Karpas-422 (cell line): ENCODE measurements at regions not wholly inside any gene's neighbourhood (a gene's known extent, or its start where the extent isn't known, plus 50 kb on each side); places are given as distances from the start of the nearest gene placed in this dataset.

Experiments used
- DNase-seq: peaks from one replicate; pipeline ENCODE4 v3.0.0-alpha.2; 2015
- H2AFZ ChIP-seq: fragments of 200-600 bp; sonication (generic); 2 replicates; pipeline ENCODE4 v1.6.1; 2014; ENCODE audit warnings: antibody characterized with exemption, low read length, mixed read lengths
- H3K27ac ChIP-seq: fragments of 200-600 bp; sonication (generic); 2 replicates; pipeline ENCODE4 v1.5.1; 2014; ENCODE audit warnings: mild to moderate bottlenecking, low read length, moderate library complexity
- H3K27me3 ChIP-seq: fragments of 200-600 bp; sonication (generic); 2 replicates; pipeline ENCODE4 v1.6.1; 2014; ENCODE audit warnings: low read length, mixed read lengths
- H3K36me3 ChIP-seq: fragments of 200-600 bp; sonication (generic); 2 replicates; pipeline ENCODE4 v1.6.1; 2014; ENCODE audit warnings: low read length, mixed read lengths; ENCODE audit not compliant: insufficient read depth
- H3K4me1 ChIP-seq: fragments of 200-600 bp; sonication (generic); 2 replicates; pipeline ENCODE4 v1.6.1; 2014; ENCODE audit warnings: mild to moderate bottlenecking, low read length, mixed read lengths
- H3K4me2 ChIP-seq: fragments of 200-600 bp; sonication (generic); 2 replicates; pipeline ENCODE4 v1.6.1; 2014; ENCODE audit warnings: low read length, low read depth, mild to moderate bottlenecking; ENCODE audit not compliant: poor library complexity, severe bottlenecking
- H3K4me3 ChIP-seq: fragments of 200-600 bp; sonication (generic); 2 replicates; pipeline ENCODE4 v1.5.1; 2014; ENCODE audit warnings: mild to moderate bottlenecking, antibody characterized with exemption, low read length, mixed read lengths
- H3K79me2 ChIP-seq: fragments of 200-600 bp; sonication (generic); 2 replicates; pipeline ENCODE4 v1.6.1; 2014; ENCODE audit warnings: mild to moderate bottlenecking, low read length, mixed read lengths
- H3K9ac ChIP-seq: fragments of 200-600 bp; sonication (generic); 2 replicates; pipeline ENCODE4 v1.6.0; 2014; ENCODE audit warnings: low read length
- H3K9me2 ChIP-seq: fragments of 200-600 bp; sonication (generic), shearing (Covaris generic); replicated peaks from 2 replicates; pipeline ENCODE4 v1.6.0; 2014; ENCODE audit warnings: mild to moderate bottlenecking, low read length, moderate library complexity; ENCODE audit not compliant: insufficient read depth
- H3K9me3 ChIP-seq: fragments of 300-700, 200-600 bp; sonication (generic); 2 replicates; pipeline ENCODE4 v1.6.1; 2014; ENCODE audit warnings: low read length, mixed read lengths
- H4K20me1 ChIP-seq: fragments of 200-600 bp; sonication (generic); 2 replicates; pipeline ENCODE4 v1.6.1; 2014; ENCODE audit warnings: mild to moderate bottlenecking, antibody characterized with exemption, low read length, low read depth; ENCODE audit not compliant: insufficient read depth

- H2AFZ ChIP-seq = no peak overlapping the region
- no peaks in the 10 kb centered on the region for H3K27me3 ChIP-seq
- no peak overlapping the region for H3K27ac ChIP-seq
- H3K9me3 ChIP-seq = no peaks in the 10 kb centered on the region
- H3K79me2 ChIP-seq = no peaks in the 10 kb centered on the region
- H3K9ac ChIP-seq = no peak overlapping the region
- H3K9me2 ChIP-seq = no peaks in the 10 kb centered on the region
- DNase-seq = no peak
- no peaks in the 10 kb centered on the region for H3K36me3 ChIP-seq
- H3K4me3 ChIP-seq = no peak overlapping the region
- H4K20me1 ChIP-seq = no peaks in the 10 kb centered on the region
- H3K4me1 ChIP-seq = no peaks in the 10 kb centered on the region
- H3K4me2 ChIP-seq = no peak overlapping the region
Measured at GRCh38 chr6:6906570-6907213, 201.1 kb upstream of the RREB1 start.

GRCh38 chr6:6907286-6907685, 200.5 kb upstream of the RREB1 start:
- H3K79me2 ChIP-seq = no peaks in the 10 kb centered on the region
- H3K27ac ChIP-seq = no peak overlapping the region
- no peaks in the 10 kb centered on the region for H3K9me3 ChIP-seq
- H3K27me3 ChIP-seq = no peaks in the 10 kb centered on the region
- H2AFZ ChIP-seq = no peak overlapping the region
- H4K20me1 ChIP-seq = no peaks in the 10 kb centered on the region
- H3K9ac ChIP-seq = no peak overlapping the region
- H3K4me3 ChIP-seq = no peak overlapping the region
- H3K36me3 ChIP-seq = no peaks in the 10 kb centered on the region
- peak; percentile 31 for DNase-seq
- H3K4me1 ChIP-seq = no peaks in the 10 kb centered on the region
- no peaks in the 10 kb centered on the region for H3K9me2 ChIP-seq
- no peak overlapping the region for H3K4me2 ChIP-seq

GRCh38 chr6:6908121-6908520, 199.6 kb upstream of the RREB1 start:
- DNase-seq = peak; percentile 23
- no peaks in the 10 kb centered on the region for H3K9me2 ChIP-seq
- H3K9ac ChIP-seq = no peak overlapping the region
- H3K4me3 ChIP-seq = no peak overlapping the region
- no peaks in the 10 kb centered on the region for H3K9me3 ChIP-seq
- no peaks in the 10 kb centered on the region for H3K27me3 ChIP-seq
- H3K36me3 ChIP-seq = no peaks in the 10 kb centered on the region
- no peak overlapping the region for H3K4me2 ChIP-seq
- H2AFZ ChIP-seq = no peak overlapping the region
- H4K20me1 ChIP-seq = no peaks in the 10 kb centered on the region
- H3K4me1 ChIP-seq = no peaks in the 10 kb centered on the region
- no peaks in the 10 kb centered on the region for H3K79me2 ChIP-seq
- H3K27ac ChIP-seq = no peak overlapping the region

GRCh38 chr6:6909111-6909510, 198.7 kb upstream of the RREB1 start:
- Histone ChIP-seq H4K20me1 (no peaks in the 10 kb centered on the region), H3K9me3 (no peaks in the 10 kb centered on the region), H3K4me3 (no peak overlapping the region), H3K27ac (no peak overlapping the region), H3K4me1 (no peaks in the 10 kb centered on the region), H3K79me2 (no peaks in the 10 kb centered on the region), H3K36me3 (no peaks in the 10 kb centered on the region), H3K4me2 (no peak overlapping the region), H3K9me2 (no peaks in the 10 kb centered on the region), H3K9ac (no peak overlapping the region), H3K27me3 (no peaks in the 10 kb centered on the region), H2AFZ (no peak overlapping the region)
- no peak for DNase-seq

GRCh38 chr6:6910734-6911295, 196.9 kb upstream of the RREB1 start:
- Histone ChIP-seq H3K4me2 (no peak overlapping the region), H3K9ac (no peak overlapping the region), H3K27ac (no peak overlapping the region), H3K9me2 (no peaks in the 10 kb centered on the region), H3K27me3 (no peaks in the 10 kb centered on the region), H4K20me1 (no peaks in the 10 kb centered on the region), H3K9me3 (no peaks in the 10 kb centered on the region), H3K36me3 (no peaks in the 10 kb centered on the region), H3K4me3 (no peak overlapping the region), H3K4me1 (no peaks in the 10 kb centered on the region; the same call in 1 of the 2 replicates), H2AFZ (no peak overlapping the region), H3K79me2 (no peaks in the 10 kb centered on the region)
- no peak for DNase-seq

- Histone ChIP-seq H3K79me2 (no peaks in the 10 kb centered on the region), H3K27ac (no peak overlapping the region), H3K9ac (no peak overlapping the region), H3K4me2 (no peak overlapping the region), H3K27me3 (no peaks in the 10 kb centered on the region), H3K36me3 (no peaks in the 10 kb centered on the region), H3K9me2 (no peaks in the 10 kb centered on the region), H3K4me3 (no peak overlapping the region), H3K4me1 (no peaks in the 10 kb centered on the region; the same call in 1 of the 2 replicates), H3K9me3 (no peaks in the 10 kb centered on the region), H4K20me1 (no peaks in the 10 kb centered on the region), H2AFZ (no peak overlapping the region)
- DNase-seq = no peak
Measured at GRCh38 chr6:6911391-6911790, 196.4 kb upstream of the RREB1 start.

- Histone ChIP-seq H3K36me3 (no peaks in the 10 kb centered on the region), H3K9me3 (no peaks in the 10 kb centered on the region), H3K79me2 (no peaks in the 10 kb centered on the region), H3K9me2 (no peaks in the 10 kb centered on the region), H3K4me2 (no peak overlapping the region), H3K27ac (no peak overlapping the region), H3K27me3 (no peaks in the 10 kb centered on the region), H3K9ac (no peak overlapping the region), H3K4me1 (no peaks in the 10 kb centered on the region; the same call in 1 of the 2 replicates), H2AFZ (no peak overlapping the region), H4K20me1 (no peaks in the 10 kb centered on the region), H3K4me3 (no peak overlapping the region)
- DNase-seq = peak; percentile 20
Measured at GRCh38 chr6:6912817-6913744, 194.7 kb upstream of the RREB1 start.

- H3K9ac ChIP-seq = no peak overlapping the region
Measured at GRCh38 chr6:6915219-6915618, 192.5 kb upstream of the RREB1 start.

More at GRCh38 chr6:6915219-6915618, 192.5 kb upstream of the RREB1 start:
- no peaks in the 10 kb centered on the region for H3K9me2 ChIP-seq
- H3K27me3 ChIP-seq = no peaks in the 10 kb centered on the region
- H3K9me3 ChIP-seq = no peaks in the 10 kb centered on the region
- no peaks in the 10 kb centered on the region for H3K36me3 ChIP-seq
- no peak overlapping the region for H3K27ac ChIP-seq
- no peaks in the 10 kb centered on the region for H4K20me1 ChIP-seq
- DNase-seq = no peak
- H3K79me2 ChIP-seq = no peaks in the 10 kb centered on the region
- no peak overlapping the region for H3K4me2 ChIP-seq
- H3K4me1 ChIP-seq = peaks cover 5% of the 10 kb centered on the region; the same call in 1 of the 2 replicates
- H2AFZ ChIP-seq = no peak overlapping the region
- H3K4me3 ChIP-seq = no peak overlapping the region
